DND-41 (cell line): ENCODE measurements at regions not wholly inside any gene's neighbourhood (a gene's known extent, or its start where the extent isn't known, plus 50 kb on each side); places are given as distances from the start of the nearest gene placed in this dataset.

ENCODE experiments used
- EZH2 ChIP-seq: IDR thresholded peaks from 3 replicates; pipeline ENCODE4 v1.6.1; 2012; ENCODE audit warnings: borderline replicate concordance, low read depth, mild to moderate bottlenecking, moderate library complexity, low read length, inconsistent platforms; ENCODE audit not compliant: severe bottlenecking
- TF ChIP-seq, protein P1 (sequence below): IDR thresholded peaks from 2 replicates; pipeline ENCODE4 v1.5.1; 2012; ENCODE audit warnings: borderline replicate concordance, low read length, moderate library complexity, mild to moderate bottlenecking; ENCODE audit not compliant: poor library complexity, severe bottlenecking; ENCODE audit errors: extremely low read depth

DNA sequence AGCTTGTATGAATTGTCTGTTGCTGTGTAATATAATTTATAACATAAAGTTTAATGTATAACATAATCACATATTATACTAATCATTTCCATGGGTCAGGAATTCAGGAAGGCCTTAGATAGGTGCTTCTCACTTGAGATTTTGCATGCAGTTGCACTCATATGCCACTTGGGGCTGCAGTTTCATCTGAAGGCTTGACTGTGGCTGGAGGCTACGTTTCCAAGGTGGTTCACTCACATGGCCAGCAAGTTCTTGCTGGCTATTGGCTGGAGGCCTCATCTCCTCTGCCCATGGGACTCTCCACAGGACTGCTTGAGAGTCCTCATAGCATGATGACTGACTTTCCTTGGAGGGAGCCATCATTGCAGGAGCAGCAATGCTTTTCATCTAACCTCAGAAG is 53.4 kb upstream of the STX18 start:
- TF ChIP-seq EZH2 = no peak
- TF ChIP-seq, protein P1, sequence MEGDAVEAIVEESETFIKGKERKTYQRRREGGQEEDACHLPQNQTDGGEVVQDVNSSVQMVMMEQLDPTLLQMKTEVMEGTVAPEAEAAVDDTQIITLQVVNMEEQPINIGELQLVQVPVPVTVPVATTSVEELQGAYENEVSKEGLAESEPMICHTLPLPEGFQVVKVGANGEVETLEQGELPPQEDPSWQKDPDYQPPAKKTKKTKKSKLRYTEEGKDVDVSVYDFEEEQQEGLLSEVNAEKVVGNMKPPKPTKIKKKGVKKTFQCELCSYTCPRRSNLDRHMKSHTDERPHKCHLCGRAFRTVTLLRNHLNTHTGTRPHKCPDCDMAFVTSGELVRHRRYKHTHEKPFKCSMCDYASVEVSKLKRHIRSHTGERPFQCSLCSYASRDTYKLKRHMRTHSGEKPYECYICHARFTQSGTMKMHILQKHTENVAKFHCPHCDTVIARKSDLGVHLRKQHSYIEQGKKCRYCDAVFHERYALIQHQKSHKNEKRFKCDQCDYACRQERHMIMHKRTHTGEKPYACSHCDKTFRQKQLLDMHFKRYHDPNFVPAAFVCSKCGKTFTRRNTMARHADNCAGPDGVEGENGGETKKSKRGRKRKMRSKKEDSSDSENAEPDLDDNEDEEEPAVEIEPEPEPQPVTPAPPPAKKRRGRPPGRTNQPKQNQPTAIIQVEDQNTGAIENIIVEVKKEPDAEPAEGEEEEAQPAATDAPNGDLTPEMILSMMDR = no peak
